HG02943 (cell line): ENCODE measurements at regions not wholly inside any gene's neighbourhood (a gene's known extent, or its start where the extent isn't known, plus 50 kb on each side); places are given as distances from the start of the nearest gene placed in this dataset.

Experiments used
- ATAC-seq: cut with Tn5 transposase; IDR thresholded peaks from one replicate; pipeline ENCODE4 v1.9.1; 2021; ENCODE audit warnings: mild to moderate bottlenecking, low read depth, moderate library complexity; ENCODE audit not compliant: unreplicated experiment

- no peak for ATAC-seq
Measured at GRCh38 chr5:106956187-106956586, 714.5 kb downstream of the EFNA5 start.

DNA sequence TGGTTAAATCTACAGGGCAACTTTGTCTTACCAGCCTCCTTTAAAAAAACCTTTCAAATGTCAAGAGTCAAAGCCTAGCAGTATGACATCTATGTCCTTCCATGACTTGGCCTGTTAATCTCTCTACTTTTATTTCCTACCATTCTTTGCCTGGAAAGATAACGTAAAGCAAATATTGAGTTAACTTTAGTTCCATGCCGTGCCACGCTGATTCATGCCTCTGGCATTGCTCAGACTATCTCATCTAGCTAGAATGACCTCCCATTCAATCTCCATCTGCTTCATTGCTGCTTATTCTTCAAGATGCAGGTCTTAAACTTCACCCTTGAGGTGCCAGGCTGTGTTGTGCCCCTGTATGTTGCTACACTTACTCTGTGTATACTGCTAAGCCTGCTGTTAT lies 729.8 kb downstream of the EFNA5 start:
- ATAC-seq: no peak

DNA sequence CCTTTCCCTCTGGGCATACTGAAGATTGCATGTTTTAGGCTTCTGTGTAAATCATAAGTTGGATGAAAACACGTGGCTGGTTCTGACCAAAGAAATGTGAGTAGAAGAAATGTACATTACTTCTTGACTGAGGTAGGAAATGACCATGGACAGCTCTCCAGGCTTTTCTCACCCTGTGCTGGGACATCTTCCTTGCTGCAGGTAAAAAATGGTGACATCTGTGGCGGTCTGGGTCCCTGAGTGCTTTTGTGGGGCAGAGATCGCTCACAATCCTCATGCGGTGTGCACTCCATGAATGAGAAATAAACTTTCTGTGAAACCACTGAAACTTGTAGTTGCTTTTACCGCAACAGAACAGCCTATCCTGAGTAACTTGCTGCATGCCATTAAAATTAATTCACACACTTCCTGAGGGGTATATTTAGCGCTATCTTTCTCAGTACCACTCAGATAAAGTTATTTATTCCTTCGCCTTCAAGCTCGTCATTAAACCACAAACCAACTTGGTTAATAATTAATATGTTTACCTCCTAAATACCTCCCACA lies 730.4 kb downstream of the EFNA5 start:
- ATAC-seq: no peak

DNA sequence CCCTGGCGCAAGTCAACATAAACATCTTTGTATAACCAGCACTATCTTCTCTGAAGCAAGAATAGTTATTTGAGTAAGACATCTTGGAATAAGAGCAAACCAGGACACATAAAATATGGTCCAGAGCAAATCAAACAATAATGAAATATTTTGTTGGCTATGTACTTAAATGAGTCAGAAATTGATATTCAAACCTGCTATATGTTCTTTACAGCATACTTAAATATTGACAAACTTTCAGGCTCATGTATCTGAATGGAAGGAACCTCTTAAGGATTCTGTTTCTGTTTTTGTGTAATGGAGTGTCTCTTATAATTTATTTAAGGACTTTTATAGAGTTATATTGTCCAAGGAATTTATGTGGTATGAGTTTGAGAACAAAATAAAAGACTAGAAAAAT lies 747.3 kb downstream of the EFNA5 start:
- no peak for ATAC-seq

DNA sequence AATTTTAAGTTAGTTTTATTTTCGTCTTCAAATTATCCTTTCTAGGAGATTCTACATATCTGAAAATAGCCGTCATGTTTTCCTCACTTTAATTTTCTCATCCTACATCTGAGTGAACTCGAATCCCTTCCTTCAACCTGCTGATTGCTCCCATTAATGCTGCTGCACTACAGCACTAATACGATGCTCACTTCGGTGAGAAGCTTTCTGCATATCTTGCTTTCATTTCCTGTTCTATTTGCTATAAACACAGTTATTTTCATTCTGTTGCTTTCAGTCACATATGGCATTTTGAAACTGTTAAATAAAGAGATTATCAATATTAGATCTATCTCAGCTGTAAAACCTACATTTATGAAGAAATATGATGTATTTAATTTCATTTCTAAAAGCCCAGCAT lies 749.2 kb downstream of the EFNA5 start:
- no peak for ATAC-seq

DNA sequence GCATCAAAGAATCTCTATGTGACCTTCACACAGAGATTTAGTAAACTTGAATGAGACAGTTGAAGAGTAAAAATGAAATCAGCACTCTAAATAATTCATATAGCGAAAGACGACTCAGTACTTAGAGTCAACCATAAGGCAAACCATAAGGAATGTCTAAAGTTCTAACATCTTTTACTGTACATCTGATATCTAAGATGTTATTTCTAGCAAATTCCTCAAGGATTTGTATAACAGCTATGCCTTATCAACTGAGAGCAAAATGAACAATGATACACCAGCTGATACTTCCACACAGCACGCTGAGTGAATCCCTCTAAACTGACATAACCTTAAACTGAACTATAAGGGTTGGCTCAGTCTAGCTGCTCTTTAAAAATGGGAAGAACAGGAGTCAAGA lies 760.3 kb downstream of the EFNA5 start:
- no peak for ATAC-seq

GRCh38 chr5:106909716-106910115 lies 761.0 kb downstream of the EFNA5 start:
- ATAC-seq: no peak

- ATAC-seq: no peak
Measured at GRCh38 chr5:106907979-106908378, 762.8 kb downstream of the EFNA5 start.

GRCh38 chr5:106906199-106906598 lies 764.5 kb downstream of the EFNA5 start:
- ATAC-seq: no peak

DNA sequence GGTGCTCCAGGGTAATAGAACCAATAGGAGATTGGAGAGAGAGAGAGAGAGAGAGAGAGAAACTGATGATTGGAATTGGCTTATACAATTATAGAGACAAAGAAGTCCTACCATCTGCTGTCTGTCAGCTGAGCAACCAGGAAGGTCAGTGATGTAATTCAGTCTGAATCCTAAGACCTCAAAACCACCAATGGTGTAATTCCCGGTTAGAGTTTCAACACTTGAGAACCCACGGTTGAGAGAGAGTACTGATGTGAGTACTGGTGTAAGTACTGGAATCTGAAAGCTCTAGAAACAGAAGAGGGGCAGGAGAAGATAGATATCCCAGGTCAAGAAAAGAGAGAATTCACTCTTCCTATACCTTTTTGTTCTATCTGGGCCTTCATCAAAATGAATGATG lies 775.8 kb downstream of the EFNA5 start:
- no peak for ATAC-seq

- ATAC-seq: no peak
Measured at GRCh38 chr5:106882035-106882434, 788.7 kb downstream of the EFNA5 start.

DNA sequence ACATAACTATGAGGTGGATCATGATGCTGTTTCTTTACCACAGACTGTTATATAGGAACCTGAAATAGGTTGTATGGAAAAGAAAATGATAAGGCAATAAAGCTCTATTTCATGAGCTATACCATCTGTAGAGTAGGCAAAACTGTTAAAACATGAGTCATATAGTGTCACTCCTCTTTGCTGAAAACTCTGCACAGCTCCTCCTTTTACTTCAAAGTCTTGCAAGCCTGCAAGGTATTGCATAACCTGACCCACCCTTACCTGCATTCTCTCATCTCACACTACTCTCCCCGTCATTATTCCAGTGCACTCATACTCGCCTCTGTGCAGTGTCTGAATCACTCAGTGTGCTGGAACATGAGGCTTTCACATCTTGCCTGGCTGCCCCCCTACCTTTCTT lies 790.1 kb downstream of the EFNA5 start:
- no peak for ATAC-seq

DNA sequence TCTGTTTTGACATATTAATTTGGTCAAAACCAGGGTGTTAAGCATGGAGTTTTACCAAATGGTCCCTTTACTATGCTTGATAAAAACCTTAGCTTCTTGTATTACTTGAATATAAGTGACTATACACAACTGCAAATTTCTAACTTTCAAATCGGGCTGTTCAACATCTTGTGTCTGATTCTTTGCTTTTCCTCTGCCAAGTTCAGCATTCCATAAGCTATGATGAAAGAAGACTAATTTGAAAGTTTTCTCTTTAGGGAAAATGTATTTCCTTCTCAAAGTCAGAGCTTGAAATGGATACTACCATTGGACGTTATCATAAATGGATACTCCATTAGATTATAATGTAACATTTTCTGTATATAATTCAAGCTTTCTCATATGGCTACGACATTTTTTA lies 792.9 kb downstream of the EFNA5 start:
- ATAC-seq: no peak

- ATAC-seq: no peak
Measured at GRCh38 chr5:106876665-106877194, 794.0 kb downstream of the EFNA5 start.

GRCh38 chr5:106876298-106876622 lies 794.5 kb downstream of the EFNA5 start:
- ATAC-seq: no peak

DNA sequence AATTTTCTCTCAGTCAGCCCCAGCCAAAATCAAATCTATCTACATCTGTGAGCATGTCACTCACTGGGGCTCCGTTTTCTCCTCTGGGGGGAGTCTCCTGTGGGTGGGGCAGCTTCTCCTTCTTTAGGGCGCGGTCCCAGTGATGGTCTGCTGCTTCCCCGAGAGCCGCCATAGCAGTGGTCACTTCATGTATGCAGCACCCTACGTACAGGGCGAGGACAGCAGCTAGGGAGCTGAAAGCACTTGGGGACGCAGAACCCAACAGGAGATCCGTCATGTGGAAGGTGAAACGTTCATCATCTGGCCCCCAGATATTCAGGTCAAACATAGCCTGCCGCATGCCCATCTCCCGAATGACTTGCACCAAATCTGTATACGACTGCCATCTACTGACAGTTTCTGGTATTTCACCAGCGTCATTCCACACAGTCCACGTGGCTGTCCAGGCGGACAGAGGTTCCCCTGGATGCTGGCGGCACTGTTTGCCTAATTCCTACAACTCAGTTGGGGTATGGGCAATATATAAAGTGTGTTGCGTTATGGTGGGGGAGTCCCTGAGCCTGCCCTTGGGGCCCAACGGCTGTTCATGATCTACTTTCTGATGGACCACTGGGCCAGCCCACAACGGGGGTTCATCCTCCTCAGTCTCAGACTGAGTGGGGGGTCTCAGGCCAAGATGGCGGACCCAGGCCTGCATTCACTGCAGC lies 795.0 kb downstream of the EFNA5 start:
- no peak for ATAC-seq

- no peak for ATAC-seq
Measured at GRCh38 chr5:106874974-106875373, 795.8 kb downstream of the EFNA5 start.

DNA sequence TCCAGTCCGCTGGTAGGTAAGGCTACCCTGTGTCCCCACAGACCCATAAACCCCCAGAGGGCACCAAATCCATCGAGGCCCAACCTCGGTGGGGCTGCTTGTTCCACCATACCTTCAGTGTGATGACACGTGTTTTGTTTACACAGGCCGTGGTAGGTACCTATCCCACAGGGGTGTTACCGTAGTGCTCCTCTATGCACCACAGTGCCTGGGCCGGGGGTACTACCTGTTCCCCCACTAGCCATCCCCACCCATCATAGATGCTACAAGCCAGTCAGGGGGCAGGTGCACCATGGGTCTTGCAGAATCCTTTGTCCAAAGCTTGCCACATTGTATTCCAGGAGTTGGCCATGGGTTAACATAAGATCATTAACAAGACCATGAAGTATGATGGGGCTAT lies 796.2 kb downstream of the EFNA5 start:
- no peak for ATAC-seq

GRCh38 chr5:106873568-106873967 lies 797.2 kb downstream of the EFNA5 start:
- ATAC-seq: no peak

GRCh38 chr5:106865279-106865678 lies 805.5 kb downstream of the EFNA5 start:
- no peak for ATAC-seq

DNA sequence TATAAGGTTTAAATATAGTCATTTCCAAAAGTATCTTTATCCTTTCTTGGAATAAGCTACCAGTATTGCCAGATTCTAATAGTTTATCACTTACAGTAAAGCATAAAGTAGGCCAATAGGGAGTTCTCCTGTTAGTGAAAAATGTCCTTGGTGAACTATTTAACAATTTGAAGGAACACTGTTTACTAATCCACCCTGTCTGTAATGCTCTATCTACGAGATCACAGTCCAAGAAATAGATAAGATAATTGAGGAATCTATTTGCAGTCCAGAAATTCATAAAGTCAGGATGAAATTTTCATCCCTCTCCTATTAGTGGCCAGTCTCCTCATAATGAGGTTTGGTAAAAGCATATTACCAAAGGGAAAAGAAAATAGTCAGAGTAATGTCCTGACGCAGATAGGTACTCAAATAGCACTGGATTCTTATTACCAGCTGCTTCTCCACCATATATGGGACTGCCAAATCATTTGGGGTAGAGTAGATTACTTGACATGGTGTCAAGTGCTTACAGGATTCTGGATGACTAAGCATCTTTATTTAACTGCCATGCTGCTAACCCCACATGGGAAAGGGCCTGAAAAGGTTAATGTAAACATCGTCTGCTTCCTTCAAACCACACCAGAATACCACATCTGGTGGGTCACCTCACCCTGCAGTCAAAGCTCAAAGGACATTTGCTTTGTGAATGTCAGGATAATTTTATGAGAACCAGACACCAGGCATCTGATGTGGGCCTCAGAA lies 808.1 kb downstream of the EFNA5 start:
- no peak for ATAC-seq
